Cardiac muscle cell (in vitro differentiated cells and primary cell): ENCODE measurements at regions not wholly inside any gene's neighbourhood (a gene's known extent, or its start where the extent isn't known, plus 50 kb on each side); places are given as distances from the start of the nearest gene placed in this dataset.

Experiments used
- DNase-seq, 2 donors: peaks; one replicate each; pipeline versions ENCODE4 v3.0.0 to v3.0.0-alpha.2; 2010 to 2017; ENCODE audit warnings: low read depth in 1 of 2, low spot score in 1 of 2
- H3K27ac ChIP-seq: fragments of 200-600 bp; sonication (generic); 2 replicates; pipeline ENCODE4 v1.5.1; 2016
- H3K27me3 ChIP-seq: fragments of 200-600 bp; sonication (generic); 2 replicates; pipeline ENCODE4 v1.6.0; 2016; ENCODE audit warnings: control low read depth
- H3K36me3 ChIP-seq: fragments of 200-600 bp; sonication (generic); 2 replicates; pipeline ENCODE4 v1.5.1; 2016; ENCODE audit warnings: control low read depth
- H3K4me1 ChIP-seq: fragments of 200-600 bp; sonication (generic); 2 replicates; pipeline ENCODE4 v1.8.1; 2017; ENCODE audit warnings: low read depth, mild to moderate bottlenecking, mixed run types
- H3K4me3 ChIP-seq: fragments of 200-600 bp; sonication (generic); 2 replicates; pipeline ENCODE4 v1.5.1; 2016; ENCODE audit warnings: mild to moderate bottlenecking
- H3K9me3 ChIP-seq: fragments of 200-600 bp; sonication (generic); 2 replicates; pipeline ENCODE4 v1.5.1; 2017; ENCODE audit warnings: low read depth, mild to moderate bottlenecking, control low read depth
- TF ChIP-seq, protein P1 (sequence below): IDR thresholded peaks from 2 replicates; pipeline ENCODE4 v1.5.1; 2012; ENCODE audit warnings: low read depth, mild to moderate bottlenecking, low read length

DNA sequence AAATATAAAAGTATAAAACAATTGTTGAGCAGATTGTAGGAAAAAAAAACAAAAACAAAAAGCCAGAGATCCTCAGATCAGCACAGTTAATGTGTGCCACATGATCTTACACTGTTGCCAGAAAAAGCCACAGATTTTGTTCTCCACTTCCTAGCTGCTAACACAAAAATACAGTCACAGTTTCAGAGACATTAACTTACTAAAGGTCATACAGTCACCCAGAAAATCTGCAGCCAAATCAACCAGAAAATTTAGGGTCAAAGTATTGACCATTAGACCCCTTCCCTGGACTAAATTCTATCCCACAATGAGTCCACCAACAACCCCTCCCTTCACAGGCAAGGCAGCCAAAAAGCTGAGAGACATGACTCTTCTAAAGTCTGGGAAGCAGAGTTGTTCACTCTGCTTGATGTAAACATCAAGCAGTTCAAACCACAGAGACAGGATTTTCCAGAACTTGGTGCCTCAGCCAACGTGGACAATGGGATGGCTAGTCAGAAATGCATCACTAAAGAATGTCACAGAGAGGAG is 59.1 kb downstream of the SST start:
- Histone ChIP-seq H3K9me3 (no peaks in the 10 kb centered on the region), H3K27ac (no peak overlapping the region), H3K4me3 (no peak overlapping the region), H3K27me3 (no peaks in the 10 kb centered on the region), H3K36me3 (no peaks in the 10 kb centered on the region), H3K4me1 (no peaks in the 10 kb centered on the region)
- TF ChIP-seq, protein P1, sequence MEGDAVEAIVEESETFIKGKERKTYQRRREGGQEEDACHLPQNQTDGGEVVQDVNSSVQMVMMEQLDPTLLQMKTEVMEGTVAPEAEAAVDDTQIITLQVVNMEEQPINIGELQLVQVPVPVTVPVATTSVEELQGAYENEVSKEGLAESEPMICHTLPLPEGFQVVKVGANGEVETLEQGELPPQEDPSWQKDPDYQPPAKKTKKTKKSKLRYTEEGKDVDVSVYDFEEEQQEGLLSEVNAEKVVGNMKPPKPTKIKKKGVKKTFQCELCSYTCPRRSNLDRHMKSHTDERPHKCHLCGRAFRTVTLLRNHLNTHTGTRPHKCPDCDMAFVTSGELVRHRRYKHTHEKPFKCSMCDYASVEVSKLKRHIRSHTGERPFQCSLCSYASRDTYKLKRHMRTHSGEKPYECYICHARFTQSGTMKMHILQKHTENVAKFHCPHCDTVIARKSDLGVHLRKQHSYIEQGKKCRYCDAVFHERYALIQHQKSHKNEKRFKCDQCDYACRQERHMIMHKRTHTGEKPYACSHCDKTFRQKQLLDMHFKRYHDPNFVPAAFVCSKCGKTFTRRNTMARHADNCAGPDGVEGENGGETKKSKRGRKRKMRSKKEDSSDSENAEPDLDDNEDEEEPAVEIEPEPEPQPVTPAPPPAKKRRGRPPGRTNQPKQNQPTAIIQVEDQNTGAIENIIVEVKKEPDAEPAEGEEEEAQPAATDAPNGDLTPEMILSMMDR = no peak
- DNase-seq = peak in 1 of 2 donors; percentile 5

DNA sequence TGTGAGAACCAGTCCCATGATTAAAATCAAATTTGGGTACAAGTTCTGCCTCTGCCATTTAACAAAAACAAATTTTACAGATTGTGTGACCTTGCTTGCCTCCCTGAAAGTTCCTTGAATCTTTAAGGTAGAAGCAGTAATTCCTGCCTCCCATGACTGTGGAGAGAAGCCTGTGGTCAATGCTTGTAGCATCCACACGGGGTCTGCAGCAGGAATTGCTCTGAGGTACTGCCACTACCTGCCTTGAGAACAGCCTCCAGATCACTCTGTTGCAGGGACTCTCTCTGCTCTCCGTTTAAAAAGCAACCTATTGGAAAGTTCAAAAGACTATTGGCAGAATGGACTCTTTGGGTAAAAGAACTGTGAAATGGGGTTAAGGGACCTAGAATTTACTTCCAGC is 75.9 kb downstream of the SST start:
- Histone ChIP-seq H3K36me3 (no peaks in the 10 kb centered on the region), H3K4me1 (no peaks in the 10 kb centered on the region), H3K27me3 (no peaks in the 10 kb centered on the region), H3K4me3 (no peak overlapping the region), H3K9me3 (no peaks in the 10 kb centered on the region), H3K27ac (no peak overlapping the region)
- TF ChIP-seq, protein P1 = no peak
- DNase-seq = no peak

DNA sequence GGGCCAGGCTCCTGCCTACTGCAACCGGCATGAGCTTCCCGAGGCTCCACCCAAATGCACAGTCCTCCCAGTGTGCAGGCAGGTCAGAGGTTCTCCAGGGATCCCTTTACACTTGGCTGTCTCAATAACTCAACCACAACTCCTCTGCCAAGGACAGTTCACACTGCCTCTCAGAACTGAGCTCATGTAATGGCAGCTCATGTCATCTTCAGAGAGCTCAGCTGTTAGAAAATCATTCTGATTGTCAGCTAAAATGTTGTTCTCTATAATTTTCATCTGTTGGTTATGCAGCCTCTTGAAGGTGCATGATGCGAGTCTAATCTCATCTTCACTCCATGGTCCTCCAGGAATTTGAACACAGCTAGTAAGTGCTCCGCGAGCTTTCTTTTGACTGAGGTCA is 76.7 kb downstream of the SST start:
- DNase-seq = no peak
- Histone ChIP-seq H3K27me3 (no peaks in the 10 kb centered on the region), H3K4me3 (no peak overlapping the region), H3K27ac (no peak overlapping the region), H3K36me3 (no peaks in the 10 kb centered on the region), H3K4me1 (no peaks in the 10 kb centered on the region), H3K9me3 (no peaks in the 10 kb centered on the region)
- TF ChIP-seq, protein P1 = no peak

DNA sequence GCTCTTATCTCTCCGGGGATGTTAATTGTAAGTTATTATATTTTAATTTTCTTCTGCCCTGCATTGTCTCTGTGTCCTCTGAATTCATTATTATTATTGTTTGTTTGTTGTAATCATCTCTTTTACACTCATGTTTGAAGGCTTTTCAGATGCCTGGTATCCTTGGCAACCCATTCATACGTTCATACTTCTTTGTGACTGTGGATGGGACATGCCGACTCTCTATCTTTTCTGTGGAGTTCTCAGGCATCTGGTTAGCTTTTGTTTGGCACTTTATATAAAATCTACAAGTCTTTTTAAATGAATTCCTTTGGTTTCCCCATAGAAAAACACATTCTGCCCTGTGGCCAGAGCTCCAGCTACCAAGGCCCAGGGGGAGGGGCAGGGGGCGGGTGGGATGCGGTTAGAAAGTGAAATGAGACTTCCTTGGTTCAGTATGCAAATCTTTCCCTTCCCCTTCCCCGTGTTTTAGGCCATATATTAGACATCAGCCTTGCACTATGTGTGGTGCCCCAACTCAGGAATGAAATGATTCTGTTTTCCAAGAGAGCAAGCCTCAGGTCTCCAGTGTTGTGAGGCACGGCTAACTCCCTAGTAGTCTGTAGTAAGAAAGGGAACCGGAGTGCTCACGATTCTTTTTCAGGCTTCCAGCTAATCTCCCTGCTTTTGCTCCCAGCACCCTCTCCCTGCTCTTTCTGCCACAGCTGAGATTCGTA is 79.2 kb downstream of the SST start:
- H3K4me3 ChIP-seq = no peak overlapping the region
- H3K36me3 ChIP-seq = no peaks in the 10 kb centered on the region
- no peaks in the 10 kb centered on the region for H3K4me1 ChIP-seq
- no peaks in the 10 kb centered on the region for H3K9me3 ChIP-seq
- TF ChIP-seq, protein P1 = no peak
- no peak for DNase-seq
- no peak overlapping the region for H3K27ac ChIP-seq
- no peaks in the 10 kb centered on the region for H3K27me3 ChIP-seq

DNA sequence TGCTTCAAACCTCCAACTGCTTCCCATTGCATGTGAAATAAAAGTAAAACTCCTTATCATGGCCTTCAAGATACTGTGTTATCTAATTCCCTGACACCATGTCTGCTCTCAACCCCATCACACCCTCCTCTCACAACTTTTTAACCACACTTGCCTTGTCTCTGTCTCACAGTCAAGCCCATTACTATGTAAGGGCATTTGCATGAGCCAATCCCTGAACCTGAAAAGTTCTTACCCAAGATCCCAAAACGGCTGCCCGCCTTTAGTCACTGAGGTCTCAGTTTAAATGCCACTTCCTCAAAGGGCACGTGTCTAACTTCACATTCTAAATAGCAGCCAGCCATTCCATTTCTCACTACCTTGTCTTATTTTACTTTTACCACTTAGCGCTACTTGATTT is 83.1 kb downstream of the SST start:
- Histone ChIP-seq H3K4me3 (no peak overlapping the region), H3K36me3 (no peaks in the 10 kb centered on the region), H3K27me3 (no peaks in the 10 kb centered on the region), H3K4me1 (no peaks in the 10 kb centered on the region), H3K9me3 (no peaks in the 10 kb centered on the region), H3K27ac (no peak overlapping the region)
- TF ChIP-seq, protein P1 = no peak
- DNase-seq = no peak
